Panc1 (cell line): ENCODE measurements at regions not wholly inside any gene's neighbourhood (a gene's known extent, or its start where the extent isn't known, plus 50 kb on each side); places are given as distances from the start of the nearest gene placed in this dataset.

Experiments used
- ATAC-seq: fragments of 200-7000 bp; cut with Tn5 transposase; 2 replicates; pipeline ENCODE4 v1.9.1; 2020; ENCODE audit warnings: mild to moderate bottlenecking, moderate library complexity
- BruUV-seq: library from RNA; stranded (reverse); fragments of 400-500 nt; replicated peaks from 2 replicates; lab custom pipeline; 2021; lab: Mats Ljungman, UMichigan
- CTCF ChIA-PET: fragments of 300-600 bp; sonication (Branson Sonifier 250); formaldehyde crosslinking; loops from one replicate; lab custom pipeline; 2022; ENCODE audit warnings: antibody characterized with exemption; lab: Charles Lee
- POLR2A ChIA-PET: fragments of 300-600 bp; sonication (Branson Sonifier 250); formaldehyde crosslinking; loops from one replicate; lab custom pipeline; 2022; ENCODE audit warnings: antibody characterized with exemption; lab: Charles Lee
- DNase-seq: peaks from one replicate; pipeline ENCODE4 v3.0.0-alpha.2; 2010; ENCODE audit warnings: low read depth, low spot score
- H3K27ac ChIP-seq: 2 replicates; pipeline ENCODE4 v1.5.1; 2011; ENCODE audit warnings: mild to moderate bottlenecking, low read length, inconsistent platforms
- H3K27me3 ChIP-seq: fragments of 200-500 bp; sonication (Bioruptor generic); 2 replicates; pipeline ENCODE4 v1.6.0; 2014; ENCODE audit warnings: low read length, inconsistent platforms; ENCODE audit not compliant: control insufficient read depth, insufficient read depth
- H3K36me3 ChIP-seq: fragments of 200-500 bp; sonication (Bioruptor generic); 2 replicates; pipeline ENCODE4 v1.5.1; 2014; ENCODE audit warnings: inconsistent platforms, mild to moderate bottlenecking, low read length, moderate library complexity; ENCODE audit not compliant: control insufficient read depth, insufficient read depth
- H3K4me1 ChIP-seq: 2 replicates; pipeline ENCODE4 v1.5.1; 2011; ENCODE audit warnings: inconsistent platforms, mild to moderate bottlenecking, low read length, moderate library complexity; ENCODE audit not compliant: control insufficient read depth, insufficient read depth
- H3K4me3 ChIP-seq, 2 experiments: 2 replicates each; pipeline ENCODE4 v1.5.1; 2011 to 2012; ENCODE audit warnings: low read depth in 2 of 2, low read length in 2 of 2, mild to moderate bottlenecking in 2 of 2, inconsistent platforms in 1 of 2, moderate library complexity in 1 of 2
- H3K9me3 ChIP-seq: fragments of 200-500 bp; sonication (Bioruptor generic); 2 replicates; pipeline ENCODE4 v1.5.1; 2014; ENCODE audit warnings: low read depth, mild to moderate bottlenecking, inconsistent platforms, low read length, moderate library complexity; ENCODE audit not compliant: control insufficient read depth, insufficient read depth
- CTCF ChIP-seq: fragments of 450-650 bp; IDR thresholded peaks from 2 replicates; pipeline ENCODE4 v1.5.1; 2017; ENCODE audit warnings: mild to moderate bottlenecking
- POLR2AphosphoS5 ChIP-seq: IDR thresholded peaks from 2 replicates; pipeline ENCODE4 v1.6.1; 2012; ENCODE audit warnings: mild to moderate bottlenecking, low read depth, low read length, moderate library complexity
- REST ChIP-seq, 2 experiments: IDR thresholded peaks; 2 replicates each; pipeline ENCODE4 v1.6.1; 2011 to 2012; ENCODE audit warnings: low read depth in 2 of 2, control low read depth in 1 of 2, low read length in 1 of 2, mild to moderate bottlenecking in 1 of 2, moderate library complexity in 1 of 2; ENCODE audit not compliant: insufficient read depth in 1 of 2
- SIN3A ChIP-seq: IDR thresholded peaks from 2 replicates; pipeline ENCODE4 v1.6.1; 2012; ENCODE audit warnings: low read depth, mild to moderate bottlenecking, low read length, moderate library complexity, borderline replicate concordance; ENCODE audit not compliant: insufficient read depth
- TCF7L2 ChIP-seq: IDR thresholded peaks from 2 replicates; pipeline ENCODE4 v1.6.1; 2011; ENCODE audit warnings: mild to moderate bottlenecking, low read depth, low read length, inconsistent platforms
- in situ Hi-C: cut with HindIII; loops from 2 replicates; pipeline ENCODE4 v1.10.0; 2016; ENCODE audit warnings: low sequenced_read_pairs, low pct_unique_long_range_greater_than_20kb
- intact Hi-C: fragments of 100-400 bp; cut with micrococcal nuclease; formaldehyde crosslinking; loops from one replicate; pipeline ENCODE4 v1.10.0; 2022; ENCODE audit not compliant: unreplicated experiment

DNA sequence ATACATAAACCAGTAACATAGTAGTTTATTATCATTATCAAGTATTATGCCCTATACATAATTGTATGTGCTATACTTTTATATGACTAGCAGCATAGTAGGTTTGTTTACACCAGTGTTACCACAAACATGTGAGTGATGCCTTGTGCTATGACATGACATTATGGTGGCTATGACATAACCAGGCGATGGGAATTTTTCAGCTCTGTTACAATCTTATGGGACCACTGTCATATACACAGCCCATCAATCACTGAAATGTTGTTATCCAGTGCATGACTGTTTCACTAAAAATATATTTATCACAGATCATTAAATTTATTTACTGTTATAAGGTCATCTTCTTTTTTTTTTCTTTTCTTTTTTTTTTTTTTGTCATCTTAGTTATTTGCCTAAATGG lies 674.5 kb downstream of the PCDH17 start:
- H3K27me3 ChIP-seq = no peaks in the 10 kb centered on the region
- no peaks in the 10 kb centered on the region for H3K9me3 ChIP-seq
- ATAC-seq (no peak), DNase-seq (no peak)
- in situ Hi-C loops = no loop called here
- no TSS peak for BruUV-seq
- CTCF ChIA-PET = no interaction called here
- POLR2A ChIA-PET = no interaction called here
- no peak for TF ChIP-seq SIN3A
- no peak for TF ChIP-seq CTCF
- TF ChIP-seq POLR2AphosphoS5 = no peak
- TF ChIP-seq TCF7L2 = no peak
- no peak for TF ChIP-seq REST (IDR thresholded peaks at IDR 0.05; ENCODE audit: insufficient read depth in 1 of 2, low read depth in 2 of 2, low read length in 1 of 2)
- no peaks in the 10 kb centered on the region for H3K36me3 ChIP-seq
- no peak overlapping the region for H3K27ac ChIP-seq
- no peak overlapping the region for H3K4me3 ChIP-seq
- H3K4me1 ChIP-seq = no peaks in the 10 kb centered on the region
- intact Hi-C loops = no loop called here

GRCh38 chr13:58313219-58313618 lies 681.7 kb downstream of the PCDH17 start:
- Histone ChIP-seq H3K9me3 (no peaks in the 10 kb centered on the region), H3K27me3 (no peaks in the 10 kb centered on the region), H3K36me3 (no peaks in the 10 kb centered on the region), H3K4me3 (no peak overlapping the region), H3K27ac (no peak overlapping the region), H3K4me1 (no peaks in the 10 kb centered on the region)
- no peak for ATAC-seq
- BruUV-seq = no TSS peak
- in situ Hi-C loops = no loop called here
- no peak for DNase-seq
- intact Hi-C loops = no loop called here
- CTCF ChIA-PET = no interaction called here
- POLR2A ChIA-PET = no interaction called here
- TF ChIP-seq POLR2AphosphoS5 (no peak), REST (IDR thresholded peaks at IDR 0.05; ENCODE audit: insufficient read depth in 1 of 2, low read depth in 2 of 2, low read length in 1 of 2) (no peak), SIN3A (no peak), CTCF (no peak), TCF7L2 (no peak)
